Activated CD8-positive, alpha-beta T cell treated with anti-CD3 and anti-CD28 coated beads, Interleukin-2, amount 10 ng/mL, durations not matched to agents 7 days and 5 days (primary cell): ENCODE measurements at regions not wholly inside any gene's neighbourhood (a gene's known extent, or its start where the extent isn't known, plus 50 kb on each side); places are given as distances from the start of the nearest gene placed in this dataset.

ENCODE experiments used
- ATAC-seq: fragments of 150-1000 bp; cut with Tn5 transposase; one replicate; pipeline ENCODE4 v1.10.0; 2021; ENCODE audit warnings: moderate library complexity
- CTCF ChIA-PET: fragments of 350-600 bp; sonication (Branson Sonifier 250); formaldehyde crosslinking; loops from one replicate; lab custom pipeline; 2021; ENCODE audit warnings: antibody characterized with exemption; lab: Charles Lee
- POLR2A ChIA-PET: fragments of 350-600 bp; sonication (Branson Sonifier 250); formaldehyde crosslinking; loops from one replicate; lab custom pipeline; 2021; ENCODE audit warnings: antibody characterized with exemption; lab: Charles Lee
- DNase-seq: peaks from one replicate; pipeline ENCODE4 v3.0.0-alpha.2; 2020
- H3K27ac Mint-ChIP-seq: one replicate; pipeline ENCODE4 v1.8.0; 2021; ENCODE audit warnings: mild to moderate bottlenecking, mixed read lengths
- H3K27me3 Mint-ChIP-seq: one replicate; pipeline ENCODE4 v1.8.0; 2021; ENCODE audit warnings: low read depth, mixed read lengths
- H3K36me3 Mint-ChIP-seq: one replicate; pipeline ENCODE4 v1.8.0; 2021; ENCODE audit warnings: low read depth, mixed read lengths
- H3K4me1 Mint-ChIP-seq: one replicate; pipeline ENCODE4 v1.8.0; 2021; ENCODE audit warnings: low read depth, mixed read lengths
- H3K4me3 Mint-ChIP-seq: one replicate; pipeline ENCODE4 v1.8.0; 2021; ENCODE audit warnings: mild to moderate bottlenecking, mixed read lengths
- H3K9me3 Mint-ChIP-seq: one replicate; pipeline ENCODE4 v1.8.0; 2022; ENCODE audit warnings: mixed read lengths; ENCODE audit not compliant: insufficient read depth

DNA sequence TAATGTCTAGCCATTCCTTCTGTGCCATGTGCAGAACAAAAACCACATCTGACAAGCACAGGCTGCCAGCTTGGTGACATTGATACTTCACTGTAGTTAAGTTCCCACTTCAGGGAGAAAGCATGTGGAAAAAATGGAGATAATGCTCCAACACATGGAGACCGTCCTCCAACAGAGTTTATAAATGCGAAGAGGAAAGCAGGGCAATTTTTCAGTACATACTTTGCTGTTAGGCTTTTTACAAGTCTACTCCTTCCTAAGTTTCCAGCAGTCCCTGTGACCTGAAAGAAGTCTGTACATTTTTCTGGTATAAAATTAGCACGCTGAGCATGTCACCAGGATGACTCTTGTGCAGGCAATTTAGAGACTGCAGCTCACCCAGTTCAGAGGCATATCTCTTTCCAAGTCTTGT lies 766.9 kb upstream of the IGFBP7 start:
- POLR2A ChIA-PET: no interaction called here
- Mint-ChIP-seq H3K4me1 (no peaks in the 10 kb centered on the region), H3K4me3 (no peak overlapping the region), H3K9me3 (no peaks in the 10 kb centered on the region), H3K27me3 (no peaks in the 10 kb centered on the region), H3K36me3 (no peaks in the 10 kb centered on the region), H3K27ac (no peak overlapping the region)
- ATAC-seq (no peak), DNase-seq (no peak)
- CTCF ChIA-PET: no interaction called here

DNA sequence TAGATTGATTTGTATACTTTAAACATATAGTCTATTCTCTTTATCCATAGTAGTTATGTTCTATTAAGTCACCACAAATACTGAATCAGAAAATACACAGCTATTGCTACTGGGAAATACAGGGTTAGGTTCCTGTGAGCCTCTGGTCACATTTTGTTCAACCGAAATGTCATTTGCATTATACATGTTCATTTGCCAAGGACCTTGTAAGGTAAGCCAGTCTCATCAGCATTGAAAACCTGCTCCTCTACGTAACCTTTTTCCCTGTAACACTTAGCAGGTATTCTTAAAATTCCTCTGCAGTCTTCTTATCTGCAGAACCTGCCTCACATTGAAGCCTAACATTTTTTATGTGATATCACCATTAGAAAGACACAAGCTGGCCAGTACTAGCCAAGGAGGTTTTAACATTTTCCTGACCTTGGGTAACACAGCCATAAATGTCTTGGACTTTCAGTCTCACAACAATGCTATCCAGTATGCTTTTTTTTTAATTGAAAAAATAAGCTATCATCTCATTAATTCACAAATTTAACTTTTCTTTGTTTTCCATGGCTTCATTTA lies 765.7 kb upstream of the IGFBP7 start:
- CTCF ChIA-PET: no interaction called here
- no peaks in the 10 kb centered on the region for H3K36me3 Mint-ChIP-seq
- no peaks in the 10 kb centered on the region for H3K9me3 Mint-ChIP-seq
- DNase-seq: no peak
- no peak overlapping the region for H3K27ac Mint-ChIP-seq
- POLR2A ChIA-PET: no interaction called here
- no peak overlapping the region for H3K4me3 Mint-ChIP-seq
- H3K4me1 Mint-ChIP-seq: no peaks in the 10 kb centered on the region
- no peaks in the 10 kb centered on the region for H3K27me3 Mint-ChIP-seq
- ATAC-seq: no peak

DNA sequence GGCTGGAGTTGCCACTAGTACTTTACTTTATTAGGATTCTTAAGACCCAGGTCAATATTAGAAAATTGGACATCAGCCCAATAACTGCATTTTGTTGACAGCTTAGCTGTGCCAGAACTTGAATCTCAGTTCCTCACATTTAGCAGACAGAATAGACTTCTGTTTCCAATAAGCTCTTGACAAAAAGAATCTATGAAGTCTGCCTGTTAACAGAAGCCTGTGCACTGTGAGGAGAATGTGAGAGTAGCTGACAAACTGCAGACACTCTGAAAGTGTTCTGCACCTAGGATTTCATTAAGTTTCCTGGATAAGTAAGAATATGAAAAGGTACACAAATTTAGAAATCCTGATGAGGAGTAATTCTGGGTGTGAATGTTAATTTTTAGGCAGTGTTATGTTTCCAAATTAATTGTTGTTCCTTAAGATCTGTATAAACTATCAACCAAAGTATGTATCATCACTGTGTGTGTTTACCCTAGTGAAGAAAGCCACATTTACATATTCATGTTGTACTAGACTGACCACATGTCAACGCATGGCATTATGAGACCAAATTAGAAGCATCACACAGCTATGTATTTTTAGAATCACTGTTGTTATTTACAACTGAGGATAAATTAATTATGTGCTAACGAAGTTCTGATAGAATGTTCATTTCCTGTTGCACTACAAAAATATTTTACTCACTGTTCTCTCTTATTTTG lies 756.4 kb upstream of the IGFBP7 start:
- DNase-seq: no peak
- Mint-ChIP-seq H3K9me3 (no peaks in the 10 kb centered on the region), H3K4me3 (no peak overlapping the region), H3K27me3 (no peaks in the 10 kb centered on the region), H3K27ac (no peak overlapping the region), H3K36me3 (no peaks in the 10 kb centered on the region), H3K4me1 (no peaks in the 10 kb centered on the region)
- POLR2A ChIA-PET: no interaction called here
- no peak for ATAC-seq
- CTCF ChIA-PET: no interaction called here

DNA sequence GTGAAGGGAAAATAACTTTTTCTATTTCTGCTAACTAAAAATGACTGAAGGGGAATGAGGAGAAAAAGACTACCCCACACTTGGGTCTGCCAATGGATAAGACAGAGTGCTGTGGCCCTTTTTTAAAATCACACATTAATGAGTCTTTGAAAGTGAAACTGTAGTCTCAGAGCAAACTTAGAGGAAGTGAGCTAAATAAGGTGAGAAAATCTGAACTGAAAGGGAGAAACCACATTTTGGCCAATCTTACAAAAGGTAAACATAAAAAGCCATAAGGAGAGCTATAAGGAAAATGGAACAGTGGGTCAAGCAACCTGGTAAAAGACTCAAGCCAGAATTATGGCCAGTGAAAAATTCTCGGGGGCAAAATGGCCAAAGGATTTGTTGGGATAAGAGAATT lies 755.1 kb upstream of the IGFBP7 start:
- CTCF ChIA-PET: no interaction called here
- Mint-ChIP-seq H3K4me1 (no peaks in the 10 kb centered on the region), H3K36me3 (no peaks in the 10 kb centered on the region), H3K4me3 (no peak overlapping the region), H3K27me3 (no peaks in the 10 kb centered on the region), H3K9me3 (no peaks in the 10 kb centered on the region), H3K27ac (no peak overlapping the region)
- DNase-seq: no peak
- POLR2A ChIA-PET: no interaction called here
- ATAC-seq: no peak

DNA sequence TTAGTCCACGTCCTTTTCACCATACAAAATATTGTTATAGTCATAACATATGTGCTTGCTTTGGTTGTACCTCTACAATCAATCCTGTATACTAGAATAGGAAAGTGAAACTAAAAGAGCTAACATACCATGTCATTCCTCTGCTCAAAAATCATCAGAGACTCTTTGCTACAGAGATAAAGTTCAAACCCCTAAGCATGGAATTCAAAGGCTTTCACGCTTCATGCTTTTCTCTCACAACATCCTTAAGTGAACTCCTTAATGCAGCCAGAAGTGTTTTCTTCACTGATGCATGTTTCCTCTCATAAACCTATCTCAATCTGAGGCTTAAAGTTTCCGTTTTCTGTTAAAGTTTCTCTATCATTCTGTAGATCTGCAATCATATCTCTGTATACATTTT lies 744.6 kb upstream of the IGFBP7 start:
- ChIA-PET CTCF (no interaction called here), POLR2A (no interaction called here)
- no peak overlapping the region for H3K4me3 Mint-ChIP-seq
- H3K36me3 Mint-ChIP-seq: no peaks in the 10 kb centered on the region
- no peak for ATAC-seq
- no peak overlapping the region for H3K27ac Mint-ChIP-seq
- H3K9me3 Mint-ChIP-seq: no peaks in the 10 kb centered on the region
- H3K4me1 Mint-ChIP-seq: no peaks in the 10 kb centered on the region
- no peak for DNase-seq
- H3K27me3 Mint-ChIP-seq: no peaks in the 10 kb centered on the region

DNA sequence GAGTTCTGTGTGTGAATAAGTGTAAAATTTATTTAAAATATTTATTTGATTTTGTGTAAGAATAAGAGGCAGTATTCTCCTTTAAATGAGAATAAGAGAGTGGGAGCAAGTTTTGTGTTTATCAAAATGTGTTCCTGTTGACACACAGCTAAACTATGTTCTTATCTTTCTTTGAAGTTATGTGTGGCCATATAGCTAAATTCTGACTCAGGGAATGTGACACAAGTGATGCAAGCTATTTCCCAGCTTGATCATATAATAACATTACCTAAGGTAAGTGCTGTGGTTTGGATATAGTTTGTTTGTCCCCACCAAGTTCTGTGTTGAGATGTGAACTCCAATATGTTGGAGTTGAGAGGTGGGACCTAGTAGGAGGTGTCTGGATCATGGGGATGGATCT lies 740.0 kb upstream of the IGFBP7 start:
- DNase-seq (no peak), ATAC-seq (no peak)
- H3K27me3 Mint-ChIP-seq: no peaks in the 10 kb centered on the region
- no peaks in the 10 kb centered on the region for H3K9me3 Mint-ChIP-seq
- CTCF ChIA-PET: interaction anchor here (0.7 kb wide), 1 partner anchor 8 kb away, joined by 3 read pairs; no protein-coding TSS in a partner anchor
- H3K36me3 Mint-ChIP-seq: no peaks in the 10 kb centered on the region
- POLR2A ChIA-PET: no interaction called here
- no peak overlapping the region for H3K4me3 Mint-ChIP-seq
- H3K27ac Mint-ChIP-seq: no peak overlapping the region
- H3K4me1 Mint-ChIP-seq: no peaks in the 10 kb centered on the region

DNA sequence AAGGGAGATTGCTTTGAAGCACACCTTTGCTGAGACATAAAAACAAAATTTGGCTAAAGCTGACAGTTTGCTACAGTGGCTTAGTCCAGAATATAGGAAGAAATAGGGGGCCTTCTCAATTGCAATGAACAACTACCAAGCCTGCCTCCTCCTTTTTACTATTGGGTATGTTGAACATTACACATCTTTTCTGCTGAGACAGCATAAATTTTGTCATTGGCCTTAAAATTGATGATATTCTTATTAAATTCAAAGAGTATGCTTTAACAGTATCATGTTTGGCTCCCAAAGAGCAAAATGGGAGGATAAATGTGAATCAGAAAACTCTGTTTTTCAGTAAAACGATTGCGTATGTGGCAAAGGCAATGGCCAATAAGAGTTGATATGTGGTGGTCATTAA lies 721.9 kb upstream of the IGFBP7 start:
- ChIA-PET CTCF (no interaction called here), POLR2A (no interaction called here)
- Mint-ChIP-seq H3K4me3 (no peak overlapping the region), H3K9me3 (no peaks in the 10 kb centered on the region), H3K36me3 (no peaks in the 10 kb centered on the region), H3K4me1 (no peaks in the 10 kb centered on the region), H3K27ac (no peak overlapping the region), H3K27me3 (no peaks in the 10 kb centered on the region)
- DNase-seq (no peak), ATAC-seq (no peak)

DNA sequence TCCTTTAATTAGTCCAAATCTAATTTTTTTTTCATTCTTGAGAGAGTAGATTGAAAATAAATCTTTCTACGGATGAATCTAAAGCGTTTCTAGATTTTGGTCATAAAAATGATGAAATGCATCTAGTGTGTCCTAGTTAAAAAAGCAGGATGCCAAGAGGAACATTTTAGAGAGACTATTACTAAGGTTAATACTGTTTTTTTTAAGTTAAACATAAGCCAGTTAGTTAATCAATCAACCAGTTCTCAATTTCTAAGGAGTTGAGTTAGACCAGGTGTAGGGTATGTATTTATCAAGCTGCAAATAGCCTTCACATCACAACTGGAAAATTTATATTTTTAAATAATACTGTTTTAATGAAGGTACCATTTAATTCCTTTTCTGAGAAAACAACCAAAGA lies 679.5 kb upstream of the IGFBP7 start:
- Mint-ChIP-seq H3K4me3 (no peak overlapping the region), H3K27ac (no peak overlapping the region), H3K27me3 (no peaks in the 10 kb centered on the region), H3K36me3 (no peaks in the 10 kb centered on the region), H3K9me3 (no peaks in the 10 kb centered on the region), H3K4me1 (no peaks in the 10 kb centered on the region)
- no peak for ATAC-seq
- no peak for DNase-seq
- POLR2A ChIA-PET: no interaction called here
- CTCF ChIA-PET: no interaction called here

DNA sequence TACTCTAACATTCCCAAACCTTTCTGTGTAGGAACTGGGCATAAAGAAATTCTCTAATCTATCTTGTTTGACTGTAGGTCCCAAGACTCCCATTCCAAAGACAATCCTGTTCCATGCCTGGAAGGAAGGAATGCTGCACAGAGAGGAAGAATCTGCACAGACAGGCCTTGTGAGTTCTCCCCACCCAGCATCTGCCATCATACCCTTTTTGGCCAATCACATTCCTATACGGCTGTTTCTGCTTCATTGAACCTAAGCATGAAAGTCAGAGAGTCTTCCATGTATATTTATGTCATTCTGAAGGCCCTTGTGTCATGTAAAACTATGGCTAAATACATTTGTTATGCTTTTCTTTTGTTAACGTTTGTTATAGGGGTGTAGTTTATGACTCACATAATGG lies 667.7 kb upstream of the IGFBP7 start:
- H3K27me3 Mint-ChIP-seq: no peaks in the 10 kb centered on the region
- no peak overlapping the region for H3K27ac Mint-ChIP-seq
- H3K9me3 Mint-ChIP-seq: no peaks in the 10 kb centered on the region
- CTCF ChIA-PET: no interaction called here
- POLR2A ChIA-PET: no interaction called here
- ATAC-seq (no peak), DNase-seq (no peak)
- H3K4me3 Mint-ChIP-seq: no peak overlapping the region
- no peaks in the 10 kb centered on the region for H3K4me1 Mint-ChIP-seq
- no peaks in the 10 kb centered on the region for H3K36me3 Mint-ChIP-seq

DNA sequence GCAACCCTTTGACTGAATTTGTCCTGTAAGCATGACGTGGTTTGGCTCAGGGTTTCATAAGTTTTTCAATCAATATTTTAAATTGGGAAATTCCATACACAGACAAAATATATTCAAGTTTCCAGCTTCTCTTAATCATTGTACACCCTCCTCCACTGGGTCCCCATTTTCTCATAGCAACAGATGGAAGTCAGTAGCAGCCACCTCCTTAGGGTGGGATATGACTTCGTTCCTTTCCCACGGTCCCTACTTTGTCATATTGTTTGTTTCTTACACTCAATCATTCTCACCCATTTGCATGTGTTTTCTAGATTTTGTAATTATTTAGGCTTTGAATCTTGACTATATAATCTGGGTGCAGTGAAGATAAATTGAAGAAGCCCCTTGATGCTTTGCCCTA lies 664.5 kb upstream of the IGFBP7 start:
- H3K36me3 Mint-ChIP-seq: no peaks in the 10 kb centered on the region
- ChIA-PET CTCF (no interaction called here), POLR2A (no interaction called here)
- ATAC-seq (no peak), DNase-seq (no peak)
- H3K4me1 Mint-ChIP-seq: no peaks in the 10 kb centered on the region
- H3K27ac Mint-ChIP-seq: no peak overlapping the region
- H3K4me3 Mint-ChIP-seq: no peak overlapping the region
- H3K27me3 Mint-ChIP-seq: no peaks in the 10 kb centered on the region
- no peaks in the 10 kb centered on the region for H3K9me3 Mint-ChIP-seq

DNA sequence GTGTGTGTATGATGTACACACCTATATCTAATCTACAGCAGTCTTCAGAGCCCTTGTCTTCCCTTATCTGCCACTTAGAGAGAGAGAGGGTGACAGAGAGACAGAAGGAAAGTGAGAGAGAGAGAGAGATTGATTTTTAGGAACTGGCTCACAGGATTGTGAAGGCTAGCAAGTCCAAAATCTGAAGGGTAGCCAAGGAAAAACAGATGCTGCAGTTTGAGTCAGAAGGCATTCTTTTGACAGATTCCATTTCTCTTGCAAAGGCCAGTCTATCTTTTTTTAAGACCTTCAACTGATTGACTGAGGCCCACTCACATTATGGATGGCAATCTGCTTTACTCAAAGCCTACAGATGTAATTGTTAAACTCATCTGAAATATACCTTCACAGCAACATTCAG lies 664.0 kb upstream of the IGFBP7 start:
- no peak for ATAC-seq
- no peaks in the 10 kb centered on the region for H3K4me1 Mint-ChIP-seq
- H3K27me3 Mint-ChIP-seq: no peaks in the 10 kb centered on the region
- CTCF ChIA-PET: no interaction called here
- no peaks in the 10 kb centered on the region for H3K36me3 Mint-ChIP-seq
- H3K27ac Mint-ChIP-seq: no peak overlapping the region
- H3K4me3 Mint-ChIP-seq: no peak overlapping the region
- DNase-seq: no peak
- POLR2A ChIA-PET: no interaction called here
- no peaks in the 10 kb centered on the region for H3K9me3 Mint-ChIP-seq

DNA sequence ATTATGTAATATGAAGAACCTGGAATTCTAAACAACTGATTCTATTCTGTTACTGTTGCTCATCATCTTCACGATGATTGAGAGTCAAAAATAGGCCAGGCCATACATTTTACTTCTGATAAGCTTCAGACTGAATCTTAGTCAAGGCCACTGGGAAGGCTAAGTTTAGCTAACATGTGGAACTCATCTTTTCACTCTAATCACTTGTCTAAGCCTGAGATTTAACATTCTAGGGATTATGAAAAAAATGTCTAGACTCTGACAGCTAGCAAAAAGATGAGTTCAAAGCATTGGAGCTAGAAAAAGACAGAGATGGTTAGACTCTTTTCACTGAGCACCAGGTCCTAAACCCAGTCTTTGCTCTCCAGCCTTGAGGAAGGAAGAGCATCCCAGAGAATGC lies 656.2 kb upstream of the IGFBP7 start:
- Mint-ChIP-seq H3K4me1 (no peaks in the 10 kb centered on the region), H3K27ac (no peak overlapping the region), H3K9me3 (no peaks in the 10 kb centered on the region), H3K4me3 (no peak overlapping the region), H3K36me3 (no peaks in the 10 kb centered on the region), H3K27me3 (no peaks in the 10 kb centered on the region)
- no peak for DNase-seq
- ATAC-seq: no peak
- ChIA-PET POLR2A (no interaction called here), CTCF (no interaction called here)

DNA sequence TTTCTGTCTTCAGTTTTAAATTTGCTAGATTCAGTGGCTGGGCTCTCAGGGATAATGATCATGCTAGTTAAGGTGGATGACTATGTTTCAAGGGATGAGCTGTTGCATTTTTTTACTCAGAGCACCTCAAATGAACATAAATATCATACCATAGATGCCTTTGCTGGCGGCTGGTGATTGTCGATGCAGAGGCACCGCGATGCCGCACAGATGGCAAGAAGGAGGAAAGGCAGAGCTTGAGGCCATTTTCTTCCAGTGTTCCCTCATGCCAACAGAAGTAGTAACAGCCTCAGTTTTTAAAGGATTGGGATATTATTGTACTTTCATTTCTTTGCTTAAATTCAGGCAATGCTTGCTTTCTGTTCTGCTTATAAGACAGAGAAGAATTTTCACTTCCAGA lies 654.7 kb upstream of the IGFBP7 start:
- Mint-ChIP-seq H3K36me3 (no peaks in the 10 kb centered on the region), H3K27me3 (no peaks in the 10 kb centered on the region), H3K4me3 (no peak overlapping the region), H3K9me3 (no peaks in the 10 kb centered on the region), H3K4me1 (no peaks in the 10 kb centered on the region), H3K27ac (no peak overlapping the region)
- POLR2A ChIA-PET: no interaction called here
- DNase-seq: no peak
- CTCF ChIA-PET: no interaction called here
- no peak for ATAC-seq
